SHP77 treated with DMSO at 0.1 percent for 48 hours (cell line): ENCODE measurements at regions not wholly inside any gene's neighbourhood (a gene's known extent, or its start where the extent isn't known, plus 50 kb on each side); places are given as distances from the start of the nearest gene placed in this dataset.
"Not testable (repeated sequence)": the region's sequence is repeated elsewhere in the genome, so short reads cannot be mapped to it uniquely, and the experiment has no call there.

Experiments
- DNase-seq: peaks from one replicate; lab custom pipeline; 2025; lab: John Stamatoyannopoulos, UW

- DNase-seq: no peak
Measured at GRCh38 chr2:208935531-208935930, 488.3 kb upstream of the MAP2 start.

- no peak for DNase-seq
Measured at GRCh38 chr2:208937521-208937920, 486.3 kb upstream of the MAP2 start.

GRCh38 chr2:208939852-208940251 is 484.0 kb upstream of the MAP2 start:
- no peak for DNase-seq

DNA sequence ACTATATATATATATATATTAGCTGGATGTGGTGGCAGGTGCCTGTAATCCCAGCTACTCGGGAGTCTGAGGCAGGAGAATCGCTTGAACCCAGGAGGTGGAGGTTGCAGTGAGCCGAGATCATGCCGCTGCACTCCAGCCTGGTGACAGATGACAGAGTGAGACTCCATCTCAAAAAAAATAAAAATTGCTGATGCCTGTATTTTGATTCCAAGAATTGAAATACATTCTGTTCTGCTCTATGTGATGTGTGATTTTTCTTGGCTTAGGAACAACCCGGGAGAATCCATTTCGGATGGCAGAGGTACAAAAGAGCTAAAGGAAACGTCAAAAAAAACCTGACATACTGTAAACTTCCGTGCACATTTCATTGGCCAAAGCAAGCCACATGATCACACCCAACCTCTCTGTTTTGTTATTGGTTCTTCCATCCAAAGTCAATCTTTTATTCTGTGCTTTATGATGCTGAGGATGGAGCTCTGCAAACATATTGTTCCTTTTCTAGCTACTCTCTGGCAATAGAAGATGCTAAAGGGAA is 478.1 kb upstream of the MAP2 start:
- DNase-seq: no peak

DNA sequence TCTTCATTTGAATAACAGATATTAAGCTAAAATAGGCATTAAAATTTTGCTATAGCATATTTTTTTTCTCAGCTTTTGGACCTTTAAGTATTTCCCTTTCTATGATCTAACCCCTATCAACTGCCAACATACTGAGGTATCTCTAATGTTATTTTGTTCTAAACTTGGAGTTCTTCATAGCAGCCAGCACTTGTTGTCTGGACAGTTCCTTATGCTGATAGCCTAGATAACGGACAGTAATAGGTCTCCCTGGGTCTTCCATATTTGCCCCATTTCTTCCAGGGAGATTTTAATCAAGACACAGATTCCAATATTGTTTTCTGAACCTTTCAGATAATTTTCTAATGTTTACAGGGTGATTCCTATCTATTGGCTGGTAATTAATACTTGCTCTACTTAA is 475.8 kb upstream of the MAP2 start:
- no peak for DNase-seq

- no peak for DNase-seq
Measured at GRCh38 chr2:208970070-208970469, 453.8 kb upstream of the MAP2 start.

DNA sequence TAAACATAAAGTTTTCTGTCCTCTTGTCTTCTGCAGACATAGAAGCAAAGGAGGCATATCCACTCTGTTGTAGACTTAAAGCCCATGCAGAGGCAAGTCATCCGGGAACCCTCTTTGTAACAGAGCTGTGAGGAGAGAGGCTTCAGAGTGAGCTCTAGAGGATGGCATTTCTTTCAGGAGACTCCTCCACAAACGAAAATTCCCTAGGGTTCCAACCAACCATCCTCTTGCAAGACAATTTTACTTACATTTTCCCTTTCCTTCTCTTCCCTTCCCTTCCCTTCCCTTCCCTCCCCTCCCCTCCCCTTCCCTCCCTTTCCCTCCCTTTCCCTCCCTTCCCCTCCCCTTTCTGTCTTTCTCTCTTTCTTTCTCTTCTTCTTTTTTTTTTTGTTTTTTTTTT is 446.3 kb upstream of the MAP2 start:
- no peak for DNase-seq

DNA sequence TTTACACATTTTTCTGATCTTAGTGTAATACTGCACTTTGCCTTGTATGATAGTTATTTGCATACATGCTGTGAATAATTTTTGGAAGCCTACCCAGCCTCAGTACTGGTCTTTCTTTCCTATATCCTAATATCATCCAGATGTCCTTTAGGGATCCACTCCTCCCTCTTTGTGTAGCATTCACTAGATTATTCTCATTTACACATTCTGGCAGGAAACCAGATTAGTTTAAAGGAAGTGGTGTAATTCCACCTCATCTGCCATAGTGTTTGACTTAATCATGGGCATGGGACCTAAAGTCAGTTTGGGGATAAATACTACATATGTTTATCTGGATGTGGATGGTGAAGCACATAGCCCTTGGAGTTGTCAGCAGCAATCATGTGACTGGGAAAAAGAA is 444.9 kb upstream of the MAP2 start:
- DNase-seq: no peak

DNA sequence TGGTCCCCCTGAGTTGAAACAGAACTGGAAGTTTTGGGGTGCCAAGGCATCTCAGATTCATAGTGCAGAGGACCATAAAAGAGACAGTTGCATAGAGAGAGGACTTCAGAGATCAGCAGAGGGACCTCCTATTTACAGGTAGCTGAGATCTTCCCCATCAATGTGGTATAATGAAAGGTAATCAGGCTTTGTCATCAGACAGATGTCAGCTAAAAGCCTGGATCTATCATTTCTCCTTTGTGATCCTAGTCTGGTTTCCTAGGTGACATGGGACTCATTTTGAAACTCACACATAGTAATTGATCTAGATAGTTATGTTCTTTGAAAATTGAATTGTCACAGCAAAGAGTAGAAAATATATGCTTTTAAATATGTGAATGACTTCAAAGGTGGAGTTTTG is 443.5 kb upstream of the MAP2 start:
- DNase-seq: no peak

DNA sequence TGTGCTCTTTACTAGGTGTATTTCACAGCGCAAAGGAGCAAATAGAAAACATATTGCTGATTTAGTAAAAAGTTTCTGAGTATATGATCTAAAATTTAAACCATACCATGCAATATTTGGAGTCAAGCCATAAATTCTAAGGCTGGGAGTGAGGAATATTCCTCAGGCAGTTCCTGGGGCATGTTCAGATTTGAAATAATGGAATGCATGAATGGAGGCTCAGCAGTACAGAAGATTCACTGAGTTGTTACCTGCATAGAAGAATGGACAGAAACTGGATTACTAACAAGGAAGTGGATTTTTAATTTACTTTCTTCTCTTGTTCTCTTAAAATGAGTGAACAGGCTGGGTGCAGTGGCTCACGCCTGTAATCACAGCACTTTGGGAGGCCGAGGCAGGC is 441.0 kb upstream of the MAP2 start:
- DNase-seq: no peak

GRCh38 chr2:208983486-208983885 is 440.4 kb upstream of the MAP2 start:
- no peak for DNase-seq

- no peak for DNase-seq
Measured at GRCh38 chr2:208984376-208985090, 439.3 kb upstream of the MAP2 start.

DNA sequence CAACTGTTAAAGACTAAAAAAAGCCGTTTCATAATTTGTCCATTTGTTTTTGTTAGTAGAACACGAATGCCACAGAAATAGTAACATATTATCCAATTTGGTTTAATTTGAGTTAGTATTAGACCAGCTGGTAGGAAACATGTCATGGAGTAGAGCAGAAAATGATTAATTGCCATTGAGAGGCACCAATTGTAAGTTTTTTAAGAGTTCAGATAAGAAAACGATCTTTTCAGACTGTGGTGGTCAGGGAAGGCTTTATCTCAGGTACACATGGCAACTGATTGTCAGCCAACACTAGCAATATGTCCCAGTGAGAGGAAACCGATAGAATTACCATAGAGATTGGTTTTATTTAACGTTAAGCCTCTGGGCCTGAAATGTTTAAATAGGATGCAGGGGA is 438.2 kb upstream of the MAP2 start:
- DNase-seq: no peak

- DNase-seq: no peak
Measured at GRCh38 chr2:208990716-208991115, 433.1 kb upstream of the MAP2 start.

GRCh38 chr2:208999911-209000310 is 423.9 kb upstream of the MAP2 start:
- no peak for DNase-seq

DNA sequence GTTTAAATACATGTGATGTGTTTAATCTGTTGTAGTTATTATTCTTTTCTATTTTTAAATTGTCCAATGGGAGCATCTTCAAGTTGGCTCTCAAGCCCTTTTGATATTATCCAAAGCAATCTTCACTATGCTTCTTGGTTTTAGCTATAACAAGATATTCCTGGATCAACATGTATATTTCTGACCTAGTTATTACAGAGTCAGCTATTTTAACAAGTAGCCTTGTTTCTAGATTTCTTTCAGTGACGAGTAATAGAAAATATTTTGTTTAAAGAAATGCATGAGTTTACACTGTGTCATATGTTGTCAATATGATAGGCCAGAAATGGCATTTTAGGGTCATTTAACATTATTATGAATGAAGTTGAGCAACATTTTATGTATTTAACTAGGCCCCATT is 421.8 kb upstream of the MAP2 start:
- DNase-seq: no peak

DNA sequence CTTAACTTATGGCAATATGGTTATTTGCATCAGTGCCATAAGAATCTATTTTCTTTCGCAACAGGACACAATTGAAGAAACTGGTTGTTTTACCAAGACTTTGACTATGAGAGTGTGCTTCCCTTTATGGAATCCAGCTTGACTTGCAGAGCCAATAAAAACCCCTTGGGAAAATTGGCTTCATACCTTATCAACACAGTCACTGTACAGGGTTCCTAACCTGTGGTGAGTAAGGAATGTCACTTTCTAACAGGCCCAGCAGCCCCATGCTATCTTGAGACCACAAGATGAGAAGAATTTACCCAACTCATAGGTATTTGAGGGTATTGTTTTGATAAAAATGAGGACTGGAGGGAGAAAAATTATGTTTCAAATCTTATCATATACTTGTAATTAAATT is 418.5 kb upstream of the MAP2 start:
- DNase-seq: no peak

DNA sequence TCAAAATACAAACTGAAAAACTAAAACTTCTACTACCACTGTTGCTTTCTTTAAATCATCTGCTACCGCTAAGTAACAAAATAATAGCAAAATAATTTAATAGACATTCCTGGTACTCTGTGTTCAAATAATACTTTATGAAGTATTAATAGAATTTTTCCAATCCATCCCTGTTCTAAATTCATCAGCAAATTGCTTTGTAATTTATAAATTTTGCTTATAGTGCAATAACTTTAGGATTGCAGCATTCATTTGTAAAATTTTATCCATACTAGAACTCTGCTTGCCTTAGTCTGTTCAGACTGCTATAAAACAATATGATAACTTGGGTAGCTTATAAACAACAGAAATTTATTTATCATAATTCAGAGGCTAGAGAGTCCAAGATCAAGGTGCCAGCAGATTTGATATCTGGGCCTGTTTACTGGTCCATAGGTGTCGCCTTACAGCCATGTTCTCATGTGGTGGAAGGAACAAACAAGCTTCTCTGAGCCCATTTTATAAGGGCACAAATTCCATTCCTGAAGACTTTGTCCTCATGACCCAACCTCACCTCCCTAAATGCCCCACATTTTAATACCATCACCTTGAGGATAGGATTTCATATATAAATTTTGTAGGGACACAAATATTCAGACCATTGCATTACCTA is 415.1 kb upstream of the MAP2 start:
- DNase-seq: no peak

DNA sequence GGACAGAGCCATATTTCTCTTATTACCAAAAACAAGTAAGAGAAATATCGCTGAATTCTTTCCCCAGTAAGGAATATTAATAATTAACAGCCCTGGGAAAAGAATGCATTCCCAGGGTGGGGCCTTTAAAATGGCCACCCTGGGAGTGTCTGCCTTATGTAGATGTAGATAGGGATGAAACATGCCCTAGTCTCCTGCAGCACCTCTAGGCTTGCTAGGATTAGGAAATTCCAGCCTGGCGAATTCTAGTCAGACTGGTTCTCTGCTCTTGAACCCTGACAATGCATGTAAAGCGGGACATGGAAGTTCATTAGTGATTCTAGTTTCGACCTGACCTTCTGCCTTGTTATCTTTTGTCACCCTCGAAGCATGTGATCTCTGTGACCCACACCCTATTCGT is 405.2 kb upstream of the MAP2 start:
- DNase-seq: not testable (repeated sequence)

- no peak for DNase-seq
Measured at GRCh38 chr2:209029249-209029648, 394.6 kb upstream of the MAP2 start.

- DNase-seq: no peak
Measured at GRCh38 chr2:209044307-209044706, 379.5 kb upstream of the MAP2 start.

- DNase-seq: no peak
Measured at GRCh38 chr2:209046163-209046562, 377.7 kb upstream of the MAP2 start.

DNA sequence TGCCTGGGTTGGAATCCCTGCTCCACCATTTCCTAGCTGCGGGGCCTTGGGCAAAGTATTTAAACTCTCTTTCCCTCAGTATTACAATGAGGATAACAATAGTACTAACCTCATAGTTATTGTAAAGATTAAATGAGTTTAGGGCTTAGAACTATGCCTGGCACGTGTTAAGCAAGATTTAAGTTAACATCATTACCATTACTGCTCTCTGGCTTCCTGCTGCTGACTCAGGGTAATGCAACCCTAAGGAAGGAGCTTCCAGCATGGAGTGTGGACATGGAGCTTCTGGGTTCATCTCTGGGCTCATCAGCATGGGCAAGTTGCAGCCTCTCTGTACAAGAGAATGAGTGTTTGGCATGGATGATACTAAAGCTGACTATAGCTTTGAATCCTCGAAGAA is 374.2 kb upstream of the MAP2 start:
- no peak for DNase-seq

- DNase-seq: no peak
Measured at GRCh38 chr2:209062210-209062609, 361.6 kb upstream of the MAP2 start.
